Thyroid gland (tissue), 4 donors: ENCODE measurements at regions not wholly inside any gene's neighbourhood (a gene's known extent, or its start where the extent isn't known, plus 50 kb on each side); places are given as distances from the start of the nearest gene placed in this dataset.

Source experiments
- CTCF ChIP-seq, 6 experiments: fragments of 200-600 bp in 3 of 6; fragments of 450-650 bp in 3 of 6; sonication (generic) in 3 of 6; IDR thresholded peaks; one replicate each; pipeline ENCODE4 v1.5.1; 2016 to 2019; ENCODE audit warnings: antibody characterized with exemption in 6 of 6, mild to moderate bottlenecking in 2 of 6, inconsistent platforms in 1 of 6, moderate library complexity in 1 of 6
- POLR2A ChIP-seq, 2 donors: fragments of 450-650 bp; IDR thresholded peaks; one replicate each; pipeline ENCODE4 v1.6.1; 2017; ENCODE audit warnings: antibody characterized with exemption in 2 of 2, mild to moderate bottlenecking in 2 of 2, moderate library complexity in 1 of 2

- TF ChIP-seq CTCF (IDR thresholded peaks at IDR 0.05) (no peak), POLR2A (IDR thresholded peaks at IDR 0.05) (no peak)
These were observed 1104.8 kb downstream of the AMY1C start for GRCh38 chr1:104854529-104854928.
